Motor neuron (in vitro differentiated cells): ENCODE measurements at regions not wholly inside any gene's neighbourhood (a gene's known extent, or its start where the extent isn't known, plus 50 kb on each side); places are given as distances from the start of the nearest gene placed in this dataset.

Experiments
- ATAC-seq, 8 experiments: fragments of 200-7000 bp; cut with Tn5 transposase; replicated peaks in 6 of 8; 2 replicates each; pipeline ENCODE4 v1.8.0; 2021; ENCODE audit warnings: mild to moderate bottlenecking in 8 of 8, moderate library complexity in 8 of 8
- H3K27ac ChIP-seq, 2 donors: fragments of 250-450 bp; sonication (Bioruptor Pico); 2 replicates each; pipeline ENCODE4 v1.9.0; 2021; ENCODE audit warnings: antibody characterized with exemption in 2 of 2, mild to moderate bottlenecking in 2 of 2, moderate library complexity in 1 of 2
- H3K4me1 ChIP-seq, 2 donors: fragments of 250-450 bp; sonication (Bioruptor Pico); replicated peaks in 1 of 2; 2 replicates each; pipeline ENCODE4 v1.6.1; 2021; ENCODE audit warnings: antibody characterized with exemption in 2 of 2, mild to moderate bottlenecking in 2 of 2, moderate library complexity in 1 of 2
- H3K4me3 ChIP-seq, 5 donors: fragments of 250-450 bp; sonication (Bioruptor Pico); 2 replicates each; pipeline ENCODE4 v1.9.0; 2021; ENCODE audit warnings: antibody characterized with exemption in 5 of 5, mild to moderate bottlenecking in 5 of 5, moderate library complexity in 4 of 5
- WGBS, 10 experiments: fragments of 450-650 bp; shearing (Covaris generic); methylation state at CpG; one replicate each; pipeline ENCODE4 v1.0.0; 2022; 5-methylcytosine and 5-hydroxymethylcytosine counted together
- in situ Hi-C, 9 experiments: fragments of 400-800 bp; cut with MboI; loops; one replicate each; pipeline ENCODE4 v1.15.0; 2021; ENCODE audit warnings: low sequenced_read_pairs in 9 of 9, low pct_unique_long_range_greater_than_20kb in 2 of 9; ENCODE audit not compliant: unreplicated experiment in 9 of 9

- no peak overlapping the region for H3K4me3 ChIP-seq
- in situ Hi-C loops: no loop called here
- no peak for ATAC-seq
- 57 to 94% (median 87%) methylated on average over 2 of the region's 2 CpGs; no CpG with 5 or more reads in 4 of the 10 experiments for WGBS, 10 experiments
- H3K4me1 ChIP-seq: peaks cover 0 to 9% of the 10 kb centered on the region in 2 donors
- H3K27ac ChIP-seq: no peak overlapping the region
Observed at GRCh38 chr13:97566907-97567306, 132.9 kb downstream of the RAP2A start.

- peak in 3 of 8 experiments; percentile 83 to 87 (median 83) for ATAC-seq
- Histone ChIP-seq H3K4me1 (peaks cover 0 to 9% of the 10 kb centered on the region in 2 donors), H3K4me3 (no peak overlapping the region), H3K27ac (no peak overlapping the region)
- in situ Hi-C loops: no loop called here
- WGBS, 10 experiments: 48 to 100% (median 94%) methylated on average over 1 to 3 of the region's 3 CpGs; no CpG with 5 or more reads in 5 of the 10 experiments
Observed at GRCh38 chr13:97567510-97568243, 133.7 kb downstream of the RAP2A start.

- Histone ChIP-seq H3K4me1 (peaks cover 0 to 17% of the 10 kb centered on the region in 2 donors), H3K27ac (no peak overlapping the region), H3K4me3 (no peak overlapping the region)
- in situ Hi-C loops: no loop called here
- peak in 1 of 8 experiments; percentile 49 for ATAC-seq
- WGBS, 10 experiments: 100% methylated on average over 1 of the region's 1 CpG; no CpG with 5 or more reads in 9 of the 10 experiments
Observed at GRCh38 chr13:97568850-97569249, 134.9 kb downstream of the RAP2A start.

GRCh38 chr13:97569841-97570240 lies 135.9 kb downstream of the RAP2A start:
- Histone ChIP-seq H3K27ac (no peak overlapping the region), H3K4me3 (no peak overlapping the region), H3K4me1 (peaks cover 0 to 17% of the 10 kb centered on the region in 2 donors)
- ATAC-seq: no peak
- in situ Hi-C loops: no loop called here
- 28 to 100% (median 93%) methylated on average over 3 to 8 of the region's 8 CpGs; no CpG with 5 or more reads in 2 of the 10 experiments for WGBS, 10 experiments

- Histone ChIP-seq H3K4me1 (peaks cover 0 to 17% of the 10 kb centered on the region in 2 donors), H3K4me3 (no peak overlapping the region), H3K27ac (no peak overlapping the region)
- peak in 2 of 8 experiments; percentile 52 to 70 for ATAC-seq
- 43 to 100% (median 82%) methylated on average over 1 to 3 of the region's 3 CpGs; no CpG with 5 or more reads in 2 of the 10 experiments for WGBS, 10 experiments
- in situ Hi-C loops: no loop called here
Observed at GRCh38 chr13:97570442-97570841, 136.5 kb downstream of the RAP2A start.

GRCh38 chr13:97573011-97573410 lies 139.0 kb downstream of the RAP2A start:
- WGBS, 10 experiments: 0 to 83% (median 50%) methylated on average over 1 of the region's 1 CpG; no CpG with 5 or more reads in 5 of the 10 experiments
- peak in 3 of 8 experiments; percentile 34 to 84 (median 83) for ATAC-seq
- Histone ChIP-seq H3K27ac (no peak overlapping the region), H3K4me3 (no peak overlapping the region), H3K4me1 (peaks cover 0 to 17% of the 10 kb centered on the region in 2 donors)
- in situ Hi-C loops: no loop called here

- Histone ChIP-seq H3K4me3 (no peak overlapping the region), H3K4me1 (peaks cover 0 to 17% of the 10 kb centered on the region in 2 donors), H3K27ac (no peak overlapping the region)
- ATAC-seq: peak in 4 of 8 experiments; percentile 40 to 86 (median 72)
- WGBS, 10 experiments: 31 to 100% (median 63%) methylated on average over 2 to 3 of the region's 5 CpGs; no CpG with 5 or more reads in 3 of the 10 experiments
- in situ Hi-C loops: no loop called here
Observed at GRCh38 chr13:97574926-97575325, 141.0 kb downstream of the RAP2A start.

- no peak for ATAC-seq
- Histone ChIP-seq H3K4me1 (peaks cover 0 to 8% of the 10 kb centered on the region in 2 donors), H3K4me3 (no peak overlapping the region), H3K27ac (no peak overlapping the region)
- in situ Hi-C loops: no loop called here
- 33 to 86% (median 60%) methylated on average over 1 to 2 of the region's 2 CpGs; no CpG with 5 or more reads in 1 of the 10 experiments for WGBS, 10 experiments
Observed at GRCh38 chr13:97577026-97577425, 143.1 kb downstream of the RAP2A start.

- in situ Hi-C loops: no loop called here
- H3K4me1 ChIP-seq: no peaks in the 10 kb centered on the region
- peak in 2 of 8 experiments; percentile 60 to 65 for ATAC-seq
- 0 to 94% (median 52%) methylated on average over 1 to 5 of the region's 5 CpGs; no CpG with 5 or more reads in 2 of the 10 experiments for WGBS, 10 experiments
- H3K27ac ChIP-seq: no peak overlapping the region
- H3K4me3 ChIP-seq: no peak overlapping the region
Observed at GRCh38 chr13:97582170-97582569, 148.2 kb downstream of the RAP2A start.

GRCh38 chr13:97583907-97584497 lies 150.0 kb downstream of the RAP2A start:
- ATAC-seq: peak in 2 of 8 experiments; percentile 49 to 57
- no peaks in the 10 kb centered on the region for H3K4me1 ChIP-seq
- H3K27ac ChIP-seq: no peak overlapping the region
- no peak overlapping the region for H3K4me3 ChIP-seq
- in situ Hi-C loops: no loop called here
- WGBS, 10 experiments: 0 to 100% (median 82%) methylated on average over 1 to 3 of the region's 3 CpGs; no CpG with 5 or more reads in 1 of the 10 experiments

GRCh38 chr13:97586941-97587340 lies 153.0 kb downstream of the RAP2A start:
- in situ Hi-C loops: no loop called here

GRCh38 chr13:97588993-97589392 lies 155.0 kb downstream of the RAP2A start:
- WGBS, 10 experiments: 0 to 71% (median 21%) methylated on average over 1 of the region's 1 CpG; no CpG with 5 or more reads in 6 of the 10 experiments
- in situ Hi-C loops: no loop called here
- no peak overlapping the region for H3K4me3 ChIP-seq
- no peak for ATAC-seq
- H3K27ac ChIP-seq: no peak overlapping the region
- H3K4me1 ChIP-seq: no peaks in the 10 kb centered on the region

More at GRCh38 chr13:97586941-97587340, 153.0 kb downstream of the RAP2A start:
- no peaks in the 10 kb centered on the region for H3K4me1 ChIP-seq
- ATAC-seq: no peak
- H3K27ac ChIP-seq: no peak overlapping the region
- no peak overlapping the region for H3K4me3 ChIP-seq
- WGBS, 10 experiments: 20 to 100% (median 80%) methylated on average over 1 of the region's 1 CpG; no CpG with 5 or more reads in 3 of the 10 experiments

- 0 to 100% (median 0%) methylated on average over 1 to 3 of the region's 3 CpGs; no CpG with 5 or more reads in 2 of the 10 experiments for WGBS, 10 experiments
- peak in 3 of 8 experiments; percentile 47 to 85 (median 78) for ATAC-seq
- Histone ChIP-seq H3K4me3 (no peak overlapping the region), H3K4me1 (no peaks in the 10 kb centered on the region), H3K27ac (no peak overlapping the region)
- in situ Hi-C loops: no loop called here
Observed at GRCh38 chr13:97600458-97601075, 166.6 kb downstream of the RAP2A start.
